Stomach (tissue), 8 donors: ENCODE measurements at regions not wholly inside any gene's neighbourhood (a gene's known extent, or its start where the extent isn't known, plus 50 kb on each side); places are given as distances from the start of the nearest gene placed in this dataset.

Source experiments
- DNase-seq, 2 donors: peaks; one replicate each; pipeline versions ENCODE4 v3.0.0 to v3.0.0-alpha.2; 2013 to 2019
- H3K27ac ChIP-seq, 5 donors: fragments of 200-600 bp in 4 of 5; sonication (generic) in 4 of 5; one replicate each; pipeline ENCODE4 v1.5.1; 2013 to 2019; ENCODE audit warnings: mild to moderate bottlenecking in 1 of 5, moderate library complexity in 1 of 5
- H3K27me3 ChIP-seq, 3 donors: fragments of 200-600 bp; sonication (generic); one replicate each; pipeline ENCODE4 v1.5.1; 2017 to 2019; ENCODE audit warnings: mixed run types in 1 of 3
- H3K36me3 ChIP-seq, 4 donors: fragments of 200-600 bp; sonication (generic); 1 replicate in 3 of 4; 2 replicates in 1 of 4; pipeline ENCODE4 v1.5.1; 2016 to 2019
- H3K4me1 ChIP-seq, 4 donors: fragments of 200-600 bp; sonication (generic); one replicate each; pipeline ENCODE4 v1.5.1; 2016 to 2019
- H3K4me3 ChIP-seq, 4 donors: fragments of 200-600 bp; sonication (generic) in 3 of 4; one replicate each; pipeline ENCODE4 v1.5.1; 2016 to 2019; ENCODE audit warnings: mild to moderate bottlenecking in 1 of 4
- H3K9me3 ChIP-seq, 4 donors: fragments of 200-600 bp; sonication (generic); one replicate each; pipeline ENCODE4 v1.5.1; 2016 to 2019
- EP300 ChIP-seq: sonication (generic); formaldehyde crosslinking; IDR thresholded peaks from one replicate; pipeline ENCODE4 v1.6.1; 2017; ENCODE audit warnings: antibody characterized with exemption
- POLR2A ChIP-seq, 4 donors: fragments of 450-650 bp; IDR thresholded peaks; one replicate each; pipeline ENCODE4 v1.6.1; 2016; ENCODE audit warnings: antibody characterized with exemption in 4 of 4, control low read depth in 2 of 4, mild to moderate bottlenecking in 1 of 4, moderate library complexity in 1 of 4
- POLR2AphosphoS5 ChIP-seq, 3 donors: sonication (generic); formaldehyde crosslinking; IDR thresholded peaks; one replicate each; pipeline ENCODE4 v1.6.1; 2016; ENCODE audit warnings: antibody characterized with exemption in 3 of 3
- WGBS, 5 donors: extraction: QIAGEN DNeasy Blood & Tissue Kit in 3 of 5; methylation state at CpG; one replicate each; pipeline versions ENCODE4 v1.1.5 to v1.1.7; 2013 to 2018; 5-methylcytosine and 5-hydroxymethylcytosine counted together
- intact Hi-C: fragments of 100-400 bp; cut with DNase I; formaldehyde crosslinking; loops from one replicate; pipeline ENCODE4 v1.15.1; 2023; ENCODE audit warnings: low total_unique reads
- TF ChIP-seq, protein P1 (sequence below), 7 experiments: fragments of 450-650 bp in 4 of 7; fragments of 200-600 bp in 3 of 7; sonication (generic) in 3 of 7; IDR thresholded peaks; one replicate each; pipeline ENCODE4 v1.5.1; 2016 to 2019; ENCODE audit warnings: antibody characterized with exemption in 7 of 7, control low read depth in 2 of 7, mild to moderate bottlenecking in 1 of 7
- donor health status: healthy with polysubstance abuse.
- donor health status: Bipolar disorder and iron deficiency.
- donor health status: healthy.

DNA sequence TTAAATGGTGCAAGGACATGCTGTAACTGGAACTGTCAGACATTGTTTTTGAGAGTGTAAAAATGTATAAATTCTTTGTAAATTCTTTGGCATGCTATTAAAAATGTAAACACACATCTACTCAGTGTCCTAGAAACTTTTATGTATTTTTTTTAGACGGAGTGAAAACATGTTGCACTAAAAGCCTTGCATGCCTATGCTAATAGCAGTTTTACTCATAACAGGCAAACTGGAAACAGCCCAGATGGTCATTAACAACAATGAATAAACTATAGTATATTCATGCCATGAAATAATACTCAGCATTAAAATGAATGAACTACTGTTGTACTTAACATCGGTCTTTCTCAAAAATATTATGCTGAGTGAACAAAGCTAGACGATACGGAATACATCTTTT, 954.8 kb upstream of the DDX18 start:
- H3K4me1 ChIP-seq = no peaks in the 10 kb centered on the region
- no peaks in the 10 kb centered on the region for H3K27me3 ChIP-seq
- intact Hi-C loops = no loop called here
- TF ChIP-seq EP300 (no peak), POLR2A (IDR thresholded peaks at IDR 0.05) (no peak), POLR2AphosphoS5 (IDR thresholded peaks at IDR 0.05) (no peak)
- TF ChIP-seq, protein P1, sequence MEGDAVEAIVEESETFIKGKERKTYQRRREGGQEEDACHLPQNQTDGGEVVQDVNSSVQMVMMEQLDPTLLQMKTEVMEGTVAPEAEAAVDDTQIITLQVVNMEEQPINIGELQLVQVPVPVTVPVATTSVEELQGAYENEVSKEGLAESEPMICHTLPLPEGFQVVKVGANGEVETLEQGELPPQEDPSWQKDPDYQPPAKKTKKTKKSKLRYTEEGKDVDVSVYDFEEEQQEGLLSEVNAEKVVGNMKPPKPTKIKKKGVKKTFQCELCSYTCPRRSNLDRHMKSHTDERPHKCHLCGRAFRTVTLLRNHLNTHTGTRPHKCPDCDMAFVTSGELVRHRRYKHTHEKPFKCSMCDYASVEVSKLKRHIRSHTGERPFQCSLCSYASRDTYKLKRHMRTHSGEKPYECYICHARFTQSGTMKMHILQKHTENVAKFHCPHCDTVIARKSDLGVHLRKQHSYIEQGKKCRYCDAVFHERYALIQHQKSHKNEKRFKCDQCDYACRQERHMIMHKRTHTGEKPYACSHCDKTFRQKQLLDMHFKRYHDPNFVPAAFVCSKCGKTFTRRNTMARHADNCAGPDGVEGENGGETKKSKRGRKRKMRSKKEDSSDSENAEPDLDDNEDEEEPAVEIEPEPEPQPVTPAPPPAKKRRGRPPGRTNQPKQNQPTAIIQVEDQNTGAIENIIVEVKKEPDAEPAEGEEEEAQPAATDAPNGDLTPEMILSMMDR (IDR thresholded peaks at IDR 0.05) = no peak
- H3K36me3 ChIP-seq = no peaks in the 10 kb centered on the region
- no peak overlapping the region for H3K4me3 ChIP-seq
- H3K27ac ChIP-seq = no peak overlapping the region
- 62 to 73% (median 65%) methylated on average over 4 of the region's 4 CpGs for WGBS, 5 donors
- H3K9me3 ChIP-seq = peaks cover 0 to 27% (median 8%) of the 10 kb centered on the region in 4 donors
- peak in 1 of 2 donors; percentile 14 for DNase-seq

DNA sequence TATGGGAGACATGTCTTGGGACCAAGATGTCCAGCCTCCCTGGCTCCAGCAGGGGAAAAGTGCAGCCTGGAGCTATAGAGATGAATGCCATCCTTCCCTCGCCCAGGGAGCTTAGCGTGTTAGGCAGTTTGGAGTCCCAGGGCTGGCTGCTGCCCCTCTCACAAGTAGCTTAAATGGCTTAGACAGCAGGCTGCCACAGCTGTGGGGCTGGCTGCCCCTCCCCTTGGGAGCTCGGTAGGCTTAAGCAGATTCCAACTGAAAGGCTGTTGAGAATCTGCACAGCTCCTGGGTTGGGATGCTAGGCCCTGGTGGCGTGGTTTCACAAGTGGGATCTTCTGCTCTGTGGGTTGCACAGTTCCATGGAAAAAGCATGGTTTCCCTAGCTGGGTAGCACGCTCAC, 940.5 kb upstream of the DDX18 start:
- no peaks in the 10 kb centered on the region for H3K36me3 ChIP-seq
- no peaks in the 10 kb centered on the region for H3K4me1 ChIP-seq
- H3K4me3 ChIP-seq = no peak overlapping the region
- 78 to 89% (median 86%) methylated on average over 4 to 5 of the region's 5 CpGs for WGBS, 5 donors
- H3K9me3 ChIP-seq = peaks cover 0 to 22% (median 10%) of the 10 kb centered on the region in 4 donors
- TF ChIP-seq POLR2A (IDR thresholded peaks at IDR 0.05) (no peak), POLR2AphosphoS5 (IDR thresholded peaks at IDR 0.05) (no peak), EP300 (no peak)
- TF ChIP-seq, protein P1 (IDR thresholded peaks at IDR 0.05) = no peak
- intact Hi-C loops = no loop called here
- H3K27ac ChIP-seq = no peak overlapping the region
- H3K27me3 ChIP-seq = no peaks in the 10 kb centered on the region
- DNase-seq = no peak

DNA sequence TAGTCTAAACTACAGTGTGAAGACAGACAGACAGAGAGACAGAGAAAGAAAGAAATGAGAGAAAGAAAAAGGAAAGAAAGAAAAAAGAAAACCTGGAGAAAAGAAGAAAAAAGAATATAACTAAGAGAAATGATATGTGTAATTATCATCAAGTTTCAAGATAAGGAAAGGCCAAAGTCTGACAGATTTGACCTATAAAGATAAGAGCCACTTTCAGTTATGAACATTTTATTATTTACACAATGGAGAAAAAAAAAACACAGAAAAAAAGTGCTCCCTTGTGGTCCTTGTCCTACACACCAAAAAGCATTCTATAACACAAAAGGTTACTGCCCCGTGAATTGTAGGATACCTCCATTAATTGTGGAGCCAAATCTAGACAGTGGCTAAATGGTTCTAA, 937.2 kb upstream of the DDX18 start:
- Histone ChIP-seq H3K9me3 (peaks cover 0 to 23% (median 10%) of the 10 kb centered on the region in 4 donors), H3K4me3 (no peak overlapping the region), H3K36me3 (no peaks in the 10 kb centered on the region), H3K27ac (no peak overlapping the region), H3K27me3 (no peaks in the 10 kb centered on the region), H3K4me1 (no peaks in the 10 kb centered on the region)
- no peak for DNase-seq
- intact Hi-C loops = no loop called here
- 41 to 70% (median 45%) methylated on average over 1 of the region's 1 CpG for WGBS, 5 donors
- TF ChIP-seq POLR2A (IDR thresholded peaks at IDR 0.05) = no peak
- TF ChIP-seq, protein P1 (IDR thresholded peaks at IDR 0.05) = no peak

DNA sequence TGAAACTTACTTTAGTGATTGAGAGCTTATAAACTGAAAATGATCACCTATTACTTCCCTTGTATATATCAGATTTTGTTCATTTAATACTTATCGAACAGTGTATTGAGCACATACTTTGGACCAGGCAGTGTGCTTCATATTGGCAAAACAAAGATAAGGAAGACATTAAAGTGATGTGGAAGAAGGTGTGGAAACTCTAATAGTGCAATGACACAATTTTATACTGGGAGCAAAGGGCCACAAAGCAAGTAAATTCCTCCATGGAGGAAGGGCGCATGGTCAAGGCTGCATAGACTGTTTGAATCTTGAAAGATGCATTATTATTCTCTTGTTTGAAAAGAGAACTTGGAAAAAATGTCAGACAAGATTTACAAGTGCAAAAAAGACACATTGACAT, 936.5 kb upstream of the DDX18 start:
- DNase-seq = no peak
- Histone ChIP-seq H3K27me3 (no peaks in the 10 kb centered on the region), H3K9me3 (peaks cover 0 to 17% (median 10%) of the 10 kb centered on the region in 4 donors), H3K27ac (no peak overlapping the region), H3K4me1 (no peaks in the 10 kb centered on the region), H3K36me3 (no peaks in the 10 kb centered on the region), H3K4me3 (no peak overlapping the region)
- WGBS, 5 donors = 91 to 97% (median 95%) methylated on average over 2 of the region's 2 CpGs
- intact Hi-C loops = no loop called here
- TF ChIP-seq POLR2AphosphoS5 (IDR thresholded peaks at IDR 0.05) (no peak), POLR2A (IDR thresholded peaks at IDR 0.05) (no peak), EP300 (no peak)
- TF ChIP-seq, protein P1 (IDR thresholded peaks at IDR 0.05) = no peak
